Chondrocyte (in vitro differentiated cells): ENCODE measurements at regions not wholly inside any gene's neighbourhood (a gene's known extent, or its start where the extent isn't known, plus 50 kb on each side); places are given as distances from the start of the nearest gene placed in this dataset.

Experiments
- DNase-seq: peaks from one replicate; pipeline ENCODE4 v3.0.0; 2021; ENCODE audit warnings: mixed read lengths, low spot score
- H3K27ac Mint-ChIP-seq: one replicate; pipeline ENCODE4 v1.8.0; 2021; ENCODE audit warnings: mild to moderate bottlenecking, moderate library complexity, mixed read lengths; ENCODE audit not compliant: unreplicated experiment
- H3K27me3 Mint-ChIP-seq: 2 replicates; pipeline ENCODE4 v1.8.0; 2021; ENCODE audit warnings: low read depth, mixed read lengths
- H3K36me3 Mint-ChIP-seq: 2 replicates; pipeline ENCODE4 v1.8.0; 2021; ENCODE audit warnings: low read depth, mixed read lengths
- H3K4me1 Mint-ChIP-seq: 2 replicates; pipeline ENCODE4 v1.8.0; 2021; ENCODE audit warnings: low read depth, mild to moderate bottlenecking, mixed read lengths
- H3K4me3 Mint-ChIP-seq: one replicate; pipeline ENCODE4 v1.8.0; 2021; ENCODE audit warnings: mild to moderate bottlenecking, moderate library complexity, mixed read lengths; ENCODE audit not compliant: unreplicated experiment
- H3K9me3 Mint-ChIP-seq: 2 replicates; pipeline ENCODE4 v1.8.0; 2021; ENCODE audit warnings: low read depth, mixed read lengths
- CTCF ChIP-seq: fragments of 200-600 bp; sonication (generic); IDR thresholded peaks from 2 replicates; pipeline ENCODE4 v1.5.0; 2021; ENCODE audit warnings: antibody characterized with exemption, mild to moderate bottlenecking, moderate library complexity

- H3K4me3 Mint-ChIP-seq, result no peak overlapping the region
- H3K4me1 Mint-ChIP-seq, result no peaks in the 10 kb centered on the region
- no peak for TF ChIP-seq CTCF
These were observed 85.3 kb upstream of the PPP2R2D start for GRCh38 chr10:131815266-131816156.

GRCh38 chr10:131816157-131816775 is 84.5 kb upstream of the PPP2R2D start:
- Mint-ChIP-seq H3K4me1 (no peaks in the 10 kb centered on the region), H3K27me3 (peaks cover 41% of the 10 kb centered on the region), H3K9me3 (no peaks in the 10 kb centered on the region), H3K4me3 (no peak overlapping the region), H3K27ac (no peak overlapping the region), H3K36me3 (no peaks in the 10 kb centered on the region)
- DNase-seq, result no peak
- TF ChIP-seq CTCF, result no peak

More at GRCh38 chr10:131815266-131816156, 85.3 kb upstream of the PPP2R2D start:
- Mint-ChIP-seq H3K36me3 (no peaks in the 10 kb centered on the region), H3K27ac (no peak overlapping the region), H3K9me3 (no peaks in the 10 kb centered on the region), H3K27me3 (peaks cover 37% of the 10 kb centered on the region)
- DNase-seq, result no peak

GRCh38 chr10:131816941-131817700 is 83.7 kb upstream of the PPP2R2D start:
- H3K27me3 Mint-ChIP-seq, result peaks cover 46% of the 10 kb centered on the region
- H3K4me3 Mint-ChIP-seq, result no peak overlapping the region
- H3K36me3 Mint-ChIP-seq, result no peaks in the 10 kb centered on the region
- TF ChIP-seq CTCF, result no peak
- no peak for DNase-seq
- H3K4me1 Mint-ChIP-seq, result no peaks in the 10 kb centered on the region
- no peaks in the 10 kb centered on the region for H3K9me3 Mint-ChIP-seq
- no peak overlapping the region for H3K27ac Mint-ChIP-seq

- Mint-ChIP-seq H3K27me3 (peaks cover 46% of the 10 kb centered on the region), H3K4me1 (no peaks in the 10 kb centered on the region), H3K9me3 (no peaks in the 10 kb centered on the region), H3K27ac (no peak overlapping the region), H3K4me3 (no peak overlapping the region), H3K36me3 (no peaks in the 10 kb centered on the region)
- no peak for TF ChIP-seq CTCF
- no peak for DNase-seq
These were observed 82.8 kb upstream of the PPP2R2D start for GRCh38 chr10:131817866-131818509.
